ENCODE measurements at regions not wholly inside any gene's neighbourhood (a gene's known extent, or its start where the extent isn't known, plus 50 kb on each side); places are given as distances from the start of the nearest gene placed in this dataset.

DNA sequence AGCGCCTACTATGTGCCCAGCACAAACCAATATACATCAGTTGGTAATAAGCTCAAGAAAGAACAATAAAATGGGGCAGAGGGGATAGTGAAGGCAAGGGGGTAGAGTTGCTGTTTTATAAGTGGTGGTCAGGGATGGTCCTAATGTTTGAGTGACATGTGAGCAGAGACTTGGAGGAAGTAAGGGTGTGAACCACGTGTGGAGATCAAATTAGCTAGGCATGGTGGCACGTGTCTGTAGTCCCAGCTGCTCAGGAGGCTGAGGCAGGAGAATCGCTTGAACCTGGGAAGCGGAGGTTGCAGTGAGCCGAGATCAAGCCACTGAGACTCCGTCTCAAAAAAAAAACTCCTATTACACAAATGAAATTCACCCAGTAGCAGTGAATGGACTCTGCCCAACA lies 56.5 kb downstream of the IRX6 start:
- Mint-ChIP-seq H3K9me3 (no peaks in the 10 kb centered on the region), H3K4me3 (no peak overlapping the region), H3K4me1 (no peaks in the 10 kb centered on the region), H3K27me3 (no peaks in the 10 kb centered on the region), H3K27ac (no peak overlapping the region), H3K36me3 (no peaks in the 10 kb centered on the region)
- no peak for DNase-seq
- CTCF ChIA-PET = no interaction called here

DNA sequence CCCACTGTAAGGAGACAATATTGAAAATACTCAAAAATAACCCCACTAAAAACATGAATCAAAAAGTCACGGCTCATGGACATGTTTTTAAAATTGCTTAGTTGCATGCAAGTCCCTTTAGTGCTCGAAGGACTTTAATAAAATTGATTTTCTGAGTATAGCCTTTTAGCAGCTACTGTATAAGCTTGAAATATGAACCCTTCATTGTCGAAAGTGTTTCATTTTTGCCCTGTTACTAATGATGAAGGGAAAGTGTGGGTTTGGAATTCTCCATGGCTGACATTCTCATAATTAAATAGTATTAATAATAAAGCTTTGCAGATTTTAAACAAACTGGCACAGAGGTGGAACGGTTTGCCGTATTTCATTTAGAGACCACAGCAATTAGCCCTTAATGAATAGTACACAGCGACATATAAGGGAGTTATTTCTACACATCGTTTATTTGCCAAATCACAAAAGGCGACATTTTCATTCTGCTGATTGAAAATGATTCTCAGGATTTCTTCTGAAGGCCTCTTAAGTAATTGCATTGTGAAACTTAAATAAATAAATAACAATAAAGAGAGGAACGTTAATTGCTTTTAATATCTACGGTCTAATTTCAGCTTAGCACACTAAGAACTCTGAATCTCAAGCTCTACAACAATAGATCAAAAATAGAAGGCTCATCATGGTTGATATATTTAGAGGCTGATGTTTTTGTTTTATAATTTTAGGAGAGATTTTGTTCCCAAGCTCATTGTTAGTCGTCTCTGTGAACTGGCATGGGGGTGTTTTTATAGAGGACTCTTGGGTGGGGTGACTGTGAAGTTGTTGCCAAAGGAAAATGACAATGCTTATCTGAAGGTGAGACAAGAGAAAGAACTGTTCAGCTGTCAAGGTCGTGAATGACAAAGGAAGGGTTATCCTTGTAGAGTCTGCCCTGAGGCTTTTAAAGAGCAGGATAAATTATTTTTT lies 60.6 kb downstream of the IRX6 start:
- CTCF ChIA-PET = no interaction called here
- Mint-ChIP-seq H3K27me3 (no peaks in the 10 kb centered on the region), H3K4me1 (no peaks in the 10 kb centered on the region), H3K27ac (no peak overlapping the region), H3K9me3 (no peaks in the 10 kb centered on the region), H3K36me3 (no peaks in the 10 kb centered on the region), H3K4me3 (no peak overlapping the region)
- no peak for DNase-seq

GRCh38 chr16:55385359-55385758 lies 61.4 kb downstream of the IRX6 start:
- Mint-ChIP-seq H3K4me3 (no peak overlapping the region), H3K4me1 (no peaks in the 10 kb centered on the region), H3K27ac (no peak overlapping the region), H3K9me3 (no peaks in the 10 kb centered on the region), H3K36me3 (no peaks in the 10 kb centered on the region), H3K27me3 (no peaks in the 10 kb centered on the region)
- DNase-seq = no peak
- CTCF ChIA-PET = no interaction called here

DNA sequence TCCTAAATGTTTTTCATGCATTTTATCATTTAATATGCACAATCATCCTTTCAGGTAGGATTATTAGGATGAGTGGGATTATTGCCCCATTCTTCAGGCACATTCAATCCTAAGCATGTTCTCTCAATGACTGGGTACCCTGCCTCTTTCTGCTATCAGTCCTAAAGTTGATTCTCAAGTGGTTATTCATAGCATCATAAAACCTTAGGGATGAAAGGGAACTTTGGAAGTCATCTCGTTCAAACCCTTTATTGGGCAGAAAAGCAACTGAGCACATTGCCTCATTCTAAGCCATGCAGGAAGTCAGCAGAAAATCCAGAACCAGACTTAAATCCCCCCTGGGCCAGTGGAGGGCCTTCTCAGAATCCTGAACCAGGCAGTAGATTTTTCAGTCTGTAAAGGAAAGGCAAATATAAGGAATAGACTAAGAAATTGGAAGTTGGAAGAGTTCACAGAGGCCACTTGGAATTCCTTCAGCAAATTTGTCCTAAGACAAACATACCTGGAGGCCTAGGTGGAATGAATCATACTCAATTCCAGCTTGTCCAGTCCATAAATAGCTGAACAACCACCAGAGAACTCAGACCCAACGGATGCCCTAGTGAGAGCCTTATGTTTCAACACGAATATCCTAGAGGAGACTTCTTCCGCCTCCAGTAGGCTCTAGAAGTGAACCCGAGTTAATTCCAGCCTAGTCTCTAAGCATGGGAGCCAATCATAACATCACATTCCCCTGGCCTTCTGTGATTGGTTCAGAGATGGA lies 62.7 kb downstream of the IRX6 start:
- no peaks in the 10 kb centered on the region for H3K27me3 Mint-ChIP-seq
- H3K9me3 Mint-ChIP-seq = no peaks in the 10 kb centered on the region
- DNase-seq = no peak
- CTCF ChIA-PET = no interaction called here
- no peaks in the 10 kb centered on the region for H3K4me1 Mint-ChIP-seq
- H3K27ac Mint-ChIP-seq = no peak overlapping the region
- no peak overlapping the region for H3K4me3 Mint-ChIP-seq
- no peaks in the 10 kb centered on the region for H3K36me3 Mint-ChIP-seq

DNA sequence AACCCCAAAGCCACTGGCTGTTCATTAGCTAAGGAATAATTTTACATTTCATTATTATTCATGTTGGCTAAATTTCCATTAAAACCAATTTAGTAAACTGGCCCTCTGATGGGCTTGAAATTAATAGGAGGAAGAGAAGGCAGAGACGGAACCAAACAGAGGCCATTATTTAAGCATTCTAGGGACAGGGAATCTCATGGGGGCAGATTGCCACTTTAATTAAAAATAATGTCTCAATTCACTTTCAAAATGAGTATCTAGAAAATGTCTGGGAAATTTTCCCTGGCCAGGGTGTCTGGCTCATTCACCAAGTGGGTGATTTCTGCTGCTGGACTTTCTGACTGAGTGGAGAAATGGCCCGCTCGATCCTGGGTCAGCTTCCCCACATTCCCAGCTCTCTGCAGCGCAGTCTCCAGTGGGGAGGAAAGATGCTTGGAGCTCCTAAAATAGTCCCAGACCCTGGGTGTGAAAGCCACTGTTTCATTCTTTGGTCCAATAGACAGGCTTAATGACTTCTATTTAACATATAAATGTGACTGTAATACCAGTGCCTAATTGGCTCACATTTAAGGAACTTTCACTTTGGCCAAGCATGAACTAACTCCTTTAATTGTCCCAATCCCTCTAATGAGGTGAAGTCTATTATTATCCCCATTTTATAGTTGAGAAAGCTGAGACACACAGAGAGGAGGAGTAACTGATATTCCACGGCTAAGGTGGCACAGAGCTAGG lies 64.3 kb downstream of the IRX6 start:
- DNase-seq = no peak
- Mint-ChIP-seq H3K27ac (no peak overlapping the region), H3K4me1 (no peaks in the 10 kb centered on the region), H3K9me3 (no peaks in the 10 kb centered on the region), H3K4me3 (no peak overlapping the region), H3K36me3 (no peaks in the 10 kb centered on the region), H3K27me3 (no peaks in the 10 kb centered on the region)
- CTCF ChIA-PET = no interaction called here

GRCh38 chr16:55389426-55390073 lies 65.5 kb downstream of the IRX6 start:
- Mint-ChIP-seq H3K27me3 (no peaks in the 10 kb centered on the region), H3K4me3 (no peak overlapping the region), H3K9me3 (no peaks in the 10 kb centered on the region), H3K36me3 (no peaks in the 10 kb centered on the region), H3K4me1 (no peaks in the 10 kb centered on the region), H3K27ac (no peak overlapping the region)
- CTCF ChIA-PET = no interaction called here
- DNase-seq = no peak

DNA sequence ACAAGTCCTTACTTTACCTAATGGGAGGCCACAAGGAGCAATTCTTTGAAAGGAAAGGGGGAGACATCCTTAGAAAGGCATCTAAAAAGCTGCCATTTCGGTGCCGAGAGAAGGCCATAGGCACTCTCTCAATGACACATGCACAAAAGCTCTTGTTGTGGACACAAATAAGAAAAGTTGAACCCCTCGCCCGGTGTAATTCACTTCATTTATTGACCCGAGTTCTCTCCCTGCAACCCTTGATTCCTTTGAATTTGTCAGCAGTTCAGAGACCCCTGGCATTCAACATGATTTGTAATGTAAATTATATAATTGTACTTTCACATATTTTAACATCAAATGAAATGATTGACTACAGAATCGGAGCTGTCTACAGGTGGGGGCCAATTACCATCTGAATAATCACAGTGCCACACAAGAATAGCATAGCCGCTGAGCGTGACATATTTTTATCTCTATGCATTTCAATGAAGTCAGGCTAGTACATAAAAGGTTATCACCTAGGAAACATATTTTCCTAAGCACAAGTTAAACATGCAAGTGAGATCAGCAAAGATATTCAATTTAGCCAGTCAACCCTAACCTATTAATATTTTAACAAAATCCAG lies 66.7 kb downstream of the IRX6 start:
- CTCF ChIA-PET = no interaction called here
- Mint-ChIP-seq H3K4me3 (no peak overlapping the region), H3K27me3 (no peaks in the 10 kb centered on the region), H3K36me3 (no peaks in the 10 kb centered on the region), H3K27ac (no peak overlapping the region), H3K4me1 (no peaks in the 10 kb centered on the region), H3K9me3 (no peaks in the 10 kb centered on the region)
- no peak for DNase-seq

- CTCF ChIA-PET = no interaction called here
- Mint-ChIP-seq H3K27ac (no peak overlapping the region), H3K4me3 (no peak overlapping the region), H3K27me3 (no peaks in the 10 kb centered on the region), H3K4me1 (no peaks in the 10 kb centered on the region), H3K36me3 (no peaks in the 10 kb centered on the region), H3K9me3 (no peaks in the 10 kb centered on the region)
- no peak for DNase-seq
Observed at GRCh38 chr16:55391760-55392375, 67.9 kb downstream of the IRX6 start.

GRCh38 chr16:55392701-55393100 lies 68.7 kb downstream of the IRX6 start:
- no peaks in the 10 kb centered on the region for H3K4me1 Mint-ChIP-seq

GRCh38 chr16:55393991-55394390 lies 70.0 kb downstream of the IRX6 start:
- H3K4me3 Mint-ChIP-seq = no peak overlapping the region
- no peaks in the 10 kb centered on the region for H3K36me3 Mint-ChIP-seq
- H3K27me3 Mint-ChIP-seq = no peaks in the 10 kb centered on the region
- CTCF ChIA-PET = no interaction called here
- DNase-seq = no peak
- H3K9me3 Mint-ChIP-seq = no peaks in the 10 kb centered on the region
- H3K4me1 Mint-ChIP-seq = no peaks in the 10 kb centered on the region
- H3K27ac Mint-ChIP-seq = no peak overlapping the region

More at GRCh38 chr16:55392701-55393100, 68.7 kb downstream of the IRX6 start:
- Mint-ChIP-seq H3K9me3 (no peaks in the 10 kb centered on the region), H3K36me3 (no peaks in the 10 kb centered on the region), H3K27ac (no peak overlapping the region), H3K27me3 (no peaks in the 10 kb centered on the region), H3K4me3 (no peak overlapping the region)
- DNase-seq = no peak
- CTCF ChIA-PET = no interaction called here

- Mint-ChIP-seq H3K27me3 (no peaks in the 10 kb centered on the region), H3K4me3 (no peak overlapping the region), H3K9me3 (no peaks in the 10 kb centered on the region), H3K27ac (no peak overlapping the region), H3K4me1 (no peaks in the 10 kb centered on the region), H3K36me3 (no peaks in the 10 kb centered on the region)
- CTCF ChIA-PET = no interaction called here
- no peak for DNase-seq
Observed at GRCh38 chr16:55398762-55399161, 74.8 kb downstream of the IRX6 start.

DNA sequence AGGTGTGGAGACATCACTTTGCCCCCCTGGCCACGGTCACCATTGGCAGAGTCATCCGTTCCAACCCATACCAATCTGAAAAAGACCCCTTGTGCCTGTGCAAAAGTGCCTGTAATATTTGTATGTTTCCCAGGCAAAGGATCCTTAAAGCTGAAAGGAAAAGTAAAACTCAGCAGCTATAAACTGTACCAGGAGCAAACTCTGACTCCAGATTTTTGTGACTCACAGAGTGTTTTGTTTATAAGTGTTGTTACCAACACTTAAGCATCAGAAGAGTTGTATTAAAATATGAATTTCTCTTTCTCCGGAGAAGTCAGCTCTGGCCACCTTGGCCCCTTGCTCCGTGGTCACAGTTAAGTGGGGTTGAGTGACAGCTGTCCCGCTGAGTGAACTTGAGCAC lies 75.9 kb downstream of the IRX6 start:
- CTCF ChIA-PET = interaction anchor here (1.1 kb wide), 1 partner anchor 10 kb away, joined by 3 read pairs; no protein-coding TSS in a partner anchor
- no peaks in the 10 kb centered on the region for H3K27me3 Mint-ChIP-seq

DNA sequence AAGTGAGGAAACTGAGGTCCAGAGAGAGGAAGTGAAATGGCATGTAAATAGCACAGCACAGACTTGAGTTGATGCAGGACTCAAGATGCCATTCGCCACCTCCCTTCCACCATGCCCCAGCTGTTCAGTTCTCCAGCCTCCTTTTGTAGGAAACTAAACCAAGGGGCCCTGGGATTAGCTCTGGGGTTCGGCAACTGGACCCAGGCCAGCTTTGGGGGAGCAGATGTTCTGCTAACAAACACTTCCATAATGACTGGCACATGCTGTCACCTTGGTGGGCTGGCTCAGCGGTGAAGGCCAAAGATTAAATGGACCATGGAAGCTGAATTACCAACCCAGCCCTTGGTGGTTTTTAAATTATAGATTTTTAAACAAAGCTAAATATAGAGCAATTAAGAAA lies 77.0 kb downstream of the IRX6 start:
- H3K27ac Mint-ChIP-seq = no peak overlapping the region
- H3K4me3 Mint-ChIP-seq = no peak overlapping the region
- CTCF ChIA-PET = no interaction called here
- no peak for DNase-seq
- H3K4me1 Mint-ChIP-seq = no peaks in the 10 kb centered on the region
- H3K27me3 Mint-ChIP-seq = no peaks in the 10 kb centered on the region
- H3K36me3 Mint-ChIP-seq = no peaks in the 10 kb centered on the region
- no peaks in the 10 kb centered on the region for H3K9me3 Mint-ChIP-seq

More for the DNA sequence above, 75.9 kb downstream of the IRX6 start:
- no peaks in the 10 kb centered on the region for H3K4me1 Mint-ChIP-seq
- H3K9me3 Mint-ChIP-seq = no peaks in the 10 kb centered on the region
- no peaks in the 10 kb centered on the region for H3K36me3 Mint-ChIP-seq
- H3K4me3 Mint-ChIP-seq = no peak overlapping the region
- no peak overlapping the region for H3K27ac Mint-ChIP-seq
- DNase-seq = no peak
